HepG2 (cell line): ENCODE measurements at regions not wholly inside any gene's neighbourhood (a gene's known extent, or its start where the extent isn't known, plus 50 kb on each side); places are given as distances from the start of the nearest gene placed in this dataset.

Source experiments
- CBFB ChIP-seq: sonication (generic); formaldehyde crosslinking; IDR thresholded peaks from 2 replicates; pipeline ENCODE4 v1.4.0; 2020; ENCODE audit warnings: missing genetic modification reagents
- HES4 ChIP-seq: sonication (generic); formaldehyde crosslinking; IDR thresholded peaks from 2 replicates; pipeline ENCODE4 v1.9.0; 2021; ENCODE audit warnings: mild to moderate bottlenecking, missing genetic modification reagents, borderline replicate concordance
- HMGA1 ChIP-seq: sonication (generic); formaldehyde crosslinking; conservative IDR thresholded peaks from 2 replicates; pipeline ENCODE4 v1.4.0; 2020; ENCODE audit warnings: missing genetic modification reagents
- HNF4A ChIP-seq: sonication (generic); formaldehyde crosslinking; IDR thresholded peaks from 2 replicates; pipeline ENCODE4 v1.4.0; 2020; ENCODE audit warnings: missing genetic modification reagents
- MNT ChIP-seq: fragments of 450-650 bp; IDR thresholded peaks from 2 replicates; pipeline ENCODE4 v1.6.1; 2016
- MXD1 ChIP-seq: sonication (generic); formaldehyde crosslinking; IDR thresholded peaks from 2 replicates; pipeline ENCODE4 v1.4.0; 2020; ENCODE audit warnings: mild to moderate bottlenecking, missing genetic modification reagents
- NFRKB ChIP-seq: fragments of 450-650 bp; IDR thresholded peaks from 2 replicates; pipeline ENCODE4 v1.6.1; 2017
- ONECUT2 ChIP-seq: sonication (generic); formaldehyde crosslinking; IDR thresholded peaks from 2 replicates; pipeline ENCODE4 v1.4.0; 2020; ENCODE audit warnings: missing genetic modification reagents
- POLR2AphosphoS2 ChIP-seq: IDR thresholded peaks from 2 replicates; pipeline ENCODE4 v1.6.1; 2011; ENCODE audit warnings: low read depth, low read length, improper control_type of control experiment
- SALL1 ChIP-seq: sonication (generic); formaldehyde crosslinking; IDR thresholded peaks from 2 replicates; pipeline ENCODE4 v1.8.0; 2022; ENCODE audit warnings: mild to moderate bottlenecking, missing genetic modification reagents
- SP2 ChIP-seq: sonication (generic); formaldehyde crosslinking; IDR thresholded peaks from 2 replicates; pipeline ENCODE4 v1.5.1; 2020; ENCODE audit warnings: mild to moderate bottlenecking, missing genetic modification reagents
- THYN1 ChIP-seq: sonication (generic); formaldehyde crosslinking; IDR thresholded peaks from 2 replicates; pipeline ENCODE4 v1.8.1; 2023; ENCODE audit warnings: low read depth, mild to moderate bottlenecking, moderate library complexity, missing genetic modification reagents, borderline replicate concordance
- ZBTB10 ChIP-seq: sonication (generic); formaldehyde crosslinking; IDR thresholded peaks from 2 replicates; pipeline ENCODE4 v1.4.0; 2020; ENCODE audit warnings: missing genetic modification reagents, borderline replicate concordance
- ZFP62 ChIP-seq: sonication (generic); formaldehyde crosslinking; IDR thresholded peaks from 2 replicates; pipeline ENCODE4 v1.4.0; 2020; ENCODE audit warnings: missing genetic modification reagents
- ZNF264 ChIP-seq: sonication (generic); formaldehyde crosslinking; IDR thresholded peaks from 2 replicates; pipeline ENCODE4 v1.4.0; 2020; ENCODE audit warnings: missing genetic modification reagents
- ZNF296 ChIP-seq: sonication (generic); formaldehyde crosslinking; conservative IDR thresholded peaks from 2 replicates; pipeline ENCODE4 v1.5.0; 2020; ENCODE audit warnings: mild to moderate bottlenecking, missing genetic modification reagents
- ZNF616 ChIP-seq: sonication (generic); formaldehyde crosslinking; IDR thresholded peaks from 2 replicates; pipeline ENCODE4 v1.5.0; 2020; ENCODE audit warnings: low read depth, mild to moderate bottlenecking, missing genetic modification reagents
- ZNF691 ChIP-seq: sonication (generic); formaldehyde crosslinking; IDR thresholded peaks from 2 replicates; pipeline ENCODE4 v1.4.0; 2020; ENCODE audit warnings: missing genetic modification reagents, low read depth, mild to moderate bottlenecking, borderline replicate concordance
- ZNF740 ChIP-seq: sonication (generic); formaldehyde crosslinking; IDR thresholded peaks from 2 replicates; pipeline ENCODE4 v1.4.0; 2020; ENCODE audit warnings: missing genetic modification reagents
- ZNF773 ChIP-seq: sonication (generic); formaldehyde crosslinking; IDR thresholded peaks from 2 replicates; pipeline ENCODE4 v1.4.0; 2020; ENCODE audit warnings: missing genetic modification reagents, borderline replicate concordance
- ZNF775 ChIP-seq: sonication (generic); formaldehyde crosslinking; IDR thresholded peaks from 2 replicates; pipeline ENCODE4 v1.4.0; 2020; ENCODE audit warnings: missing genetic modification reagents, mild to moderate bottlenecking, moderate library complexity, borderline replicate concordance
- ZSCAN21 ChIP-seq: sonication (generic); formaldehyde crosslinking; IDR thresholded peaks from 2 replicates; pipeline ENCODE4 v1.8.0; 2022; ENCODE audit warnings: mild to moderate bottlenecking, missing genetic modification reagents, moderate library complexity, borderline replicate concordance

- TF ChIP-seq CBFB (CRISPR knock-in tag) (peak; percentile 95), ZNF740 (0 out of 2 replicates have a peak, but pooled peaks have one; percentile 38), SP2 (CRISPR knock-in tag) (no peak), ZFP62 (no peak), ZNF616 (no peak), ZNF773 (CRISPR knock-in tag) (no peak), THYN1 (no peak), NFRKB (no peak), ZNF296 (CRISPR knock-in tag) (peak; percentile 81; the same call in 1 of the 2 replicates), ZBTB10 (peak; percentile 49; the same call in 1 of the 2 replicates), ZSCAN21 (CRISPR knock-in tag) (peak; percentile 96), HNF4A (CRISPR knock-in tag) (peak; percentile 35), ONECUT2 (no peak), ZNF775 (0 out of 2 replicates have a peak, but pooled peaks have one; percentile 22), MNT (peak; percentile 43), ZNF691 (CRISPR knock-in tag) (peak; percentile 94), HES4 (CRISPR knock-in tag) (peak; percentile 64; the same call in 1 of the 2 replicates), HMGA1 (CRISPR knock-in tag) (no peak), ZNF264 (CRISPR knock-in tag) (0 out of 2 replicates have a peak, but pooled peaks have one; percentile 52), MXD1 (CRISPR knock-in tag) (peak; percentile 17; the same call in 1 of the 2 replicates), POLR2AphosphoS2 (no peak), SALL1 (CRISPR knock-in tag) (peak; percentile 82)
These were observed 95.1 kb downstream of the ZFP36L2 start (continued) for GRCh38 chr2:43131051-43131889.
